BLaER1 (cell line): ENCODE measurements at regions not wholly inside any gene's neighbourhood (a gene's known extent, or its start where the extent isn't known, plus 50 kb on each side); places are given as distances from the start of the nearest gene placed in this dataset.

Source experiments
- H3K27ac ChIP-seq: shearing (Covaris generic); formaldehyde crosslinking; 2 replicates; pipeline ENCODE4 v1.8.1; 2022
- H3K27me3 ChIP-seq: shearing (Covaris generic); formaldehyde crosslinking; 2 replicates; pipeline ENCODE4 v1.8.1; 2022
- H3K36me3 ChIP-seq: shearing (Covaris generic); formaldehyde crosslinking; 2 replicates; pipeline ENCODE4 v1.8.1; 2022
- H3K4me1 ChIP-seq: shearing (Covaris generic); formaldehyde crosslinking; 2 replicates; pipeline ENCODE4 v1.8.1; 2022
- H3K4me2 ChIP-seq: shearing (Covaris generic); formaldehyde crosslinking; 2 replicates; pipeline ENCODE4 v1.8.1; 2022
- H3K4me3 ChIP-seq: shearing (Covaris generic); formaldehyde crosslinking; 2 replicates; pipeline ENCODE4 v1.8.1; 2022
- H3K9ac ChIP-seq: shearing (Covaris generic); formaldehyde crosslinking; 2 replicates; pipeline ENCODE4 v1.8.1; 2022
- H3K9me3 ChIP-seq: shearing (Covaris generic); formaldehyde crosslinking; 2 replicates; pipeline ENCODE4 v1.8.1; 2022
- H4K20me1 ChIP-seq: shearing (Covaris generic); formaldehyde crosslinking; 2 replicates; pipeline ENCODE4 v1.8.1; 2022
- Cebpa-rat ChIP-seq: shearing (Covaris generic); IDR thresholded peaks from 2 replicates; pipeline ENCODE4 v1.8.1; 2022

DNA sequence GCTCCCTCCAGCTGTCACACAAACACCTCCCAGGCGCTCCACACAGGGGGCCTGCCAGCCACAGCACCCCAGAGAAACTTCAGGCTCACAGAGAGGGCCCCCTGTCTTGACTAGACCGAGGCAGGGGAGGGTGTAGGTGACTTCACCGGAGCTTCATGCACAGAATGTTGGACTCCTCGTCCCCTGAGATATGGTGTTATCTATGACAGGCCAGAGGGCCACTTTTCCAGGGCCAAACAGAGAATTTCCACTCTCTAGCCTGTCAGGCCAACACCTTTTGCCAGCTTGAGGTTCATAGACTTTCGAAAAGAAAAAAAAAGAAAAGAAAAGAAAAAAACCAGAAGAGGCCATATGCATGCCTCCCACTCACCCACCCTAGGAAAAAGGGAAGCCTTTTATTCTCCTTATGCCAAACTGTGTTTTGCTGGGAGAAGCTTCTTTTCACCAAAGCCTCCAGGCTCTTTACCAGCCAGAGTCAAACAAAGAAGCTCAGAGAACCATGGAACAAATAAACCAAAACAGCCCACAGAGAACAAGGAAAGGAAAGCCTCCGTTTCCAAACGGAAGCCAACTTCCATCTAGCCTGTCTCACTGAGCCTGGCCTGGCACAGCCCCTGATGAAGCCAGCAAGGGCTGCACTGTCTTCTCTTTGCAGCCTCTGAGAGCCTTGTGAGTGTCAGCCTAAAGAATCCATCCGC is 313.2 kb upstream of the JARID2 start:
- no peak overlapping the region for H3K9ac ChIP-seq
- TF ChIP-seq Cebpa-rat, result no peak
- peaks cover 8% of the 10 kb centered on the region; the same call in 1 of the 2 replicates for H3K9me3 ChIP-seq
- H3K4me2 ChIP-seq, result no peak overlapping the region
- H3K4me3 ChIP-seq, result no peak overlapping the region
- no peaks in the 10 kb centered on the region for H3K27me3 ChIP-seq
- no peaks in the 10 kb centered on the region for H3K36me3 ChIP-seq
- no peak overlapping the region for H3K27ac ChIP-seq
- no peaks in the 10 kb centered on the region for H4K20me1 ChIP-seq
- H3K4me1 ChIP-seq, result no peaks in the 10 kb centered on the region

DNA sequence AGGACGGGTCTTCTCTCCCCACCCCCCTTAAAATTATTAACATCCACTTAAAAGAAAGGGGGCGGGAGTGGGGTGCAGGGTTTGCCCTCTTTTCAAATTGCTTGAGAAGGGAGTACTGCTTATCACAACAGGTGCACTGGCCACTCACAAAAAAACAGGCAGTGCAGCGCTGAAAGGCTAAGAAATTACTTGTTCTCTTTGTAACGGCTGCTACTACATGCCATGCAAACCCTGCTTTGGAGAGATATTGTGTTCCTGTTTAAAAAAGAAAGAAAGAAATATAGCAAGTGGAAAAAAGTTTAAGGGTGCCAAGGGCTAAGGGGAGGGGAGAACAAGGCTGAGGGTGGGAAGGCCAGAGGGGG is 312.7 kb upstream of the JARID2 start:
- no peak overlapping the region for H3K9ac ChIP-seq
- no peak overlapping the region for H3K27ac ChIP-seq
- no peak overlapping the region for H3K4me3 ChIP-seq
- no peaks in the 10 kb centered on the region for H4K20me1 ChIP-seq
- H3K4me1 ChIP-seq, result no peaks in the 10 kb centered on the region
- TF ChIP-seq Cebpa-rat, result no peak
- no peaks in the 10 kb centered on the region for H3K27me3 ChIP-seq
- H3K36me3 ChIP-seq, result no peaks in the 10 kb centered on the region
- no peak overlapping the region for H3K4me2 ChIP-seq
- peaks cover 8% of the 10 kb centered on the region; the same call in 1 of the 2 replicates for H3K9me3 ChIP-seq

DNA sequence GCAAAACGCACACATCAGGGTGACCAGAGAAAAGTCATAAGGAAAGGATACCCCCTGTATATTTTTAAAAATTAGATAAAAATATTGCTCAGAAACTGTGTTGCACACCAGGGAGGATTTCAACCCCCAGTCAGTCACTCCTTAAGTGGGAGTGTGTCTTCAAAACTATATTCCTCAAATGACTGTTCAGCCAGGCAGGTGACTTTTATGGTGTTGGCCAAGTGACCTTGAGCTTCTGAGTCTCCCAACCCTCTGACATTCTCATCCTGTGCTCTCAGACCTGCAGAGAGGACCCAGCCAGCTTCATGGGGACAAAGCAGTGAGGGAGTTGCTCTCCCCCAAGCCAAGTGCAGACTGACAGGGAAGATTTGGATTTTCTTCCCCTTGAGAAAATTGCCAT is 311.9 kb upstream of the JARID2 start:
- Histone ChIP-seq H3K27ac (no peak overlapping the region), H3K4me2 (no peak overlapping the region), H3K27me3 (no peaks in the 10 kb centered on the region), H3K9me3 (peaks cover 8% of the 10 kb centered on the region; the same call in 1 of the 2 replicates), H3K4me1 (no peaks in the 10 kb centered on the region), H3K4me3 (no peak overlapping the region), H3K36me3 (no peaks in the 10 kb centered on the region), H3K9ac (no peak overlapping the region), H4K20me1 (no peaks in the 10 kb centered on the region)
- no peak for TF ChIP-seq Cebpa-rat

DNA sequence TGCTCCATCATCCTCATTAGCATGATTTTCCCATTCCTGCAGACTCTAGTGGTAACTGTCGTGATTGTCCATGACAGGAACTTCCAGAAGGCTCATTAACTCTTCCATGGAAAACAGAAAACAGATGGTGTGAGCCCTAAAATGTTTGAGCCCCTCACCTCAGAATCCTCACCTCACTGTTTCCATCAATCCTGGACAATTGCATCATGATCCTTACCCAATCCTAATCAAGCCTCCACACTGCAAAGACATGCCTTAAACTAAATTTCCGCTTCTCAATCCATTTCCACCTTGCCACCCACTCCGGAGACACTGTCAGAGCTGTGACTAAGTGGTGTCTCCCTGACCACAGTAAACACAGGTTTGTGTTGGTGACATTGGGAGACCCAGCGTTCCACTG is 311.0 kb upstream of the JARID2 start:
- H4K20me1 ChIP-seq, result no peaks in the 10 kb centered on the region
- no peak overlapping the region for H3K27ac ChIP-seq
- H3K9ac ChIP-seq, result no peak overlapping the region
- no peak overlapping the region for H3K4me2 ChIP-seq
- H3K4me3 ChIP-seq, result no peak overlapping the region
- no peaks in the 10 kb centered on the region for H3K4me1 ChIP-seq
- H3K9me3 ChIP-seq, result 0 out of 2 replicates have a peak, but pooled peaks cover 4% of the 10 kb centered on the region
- no peak for TF ChIP-seq Cebpa-rat
- H3K36me3 ChIP-seq, result no peaks in the 10 kb centered on the region
- H3K27me3 ChIP-seq, result no peaks in the 10 kb centered on the region

DNA sequence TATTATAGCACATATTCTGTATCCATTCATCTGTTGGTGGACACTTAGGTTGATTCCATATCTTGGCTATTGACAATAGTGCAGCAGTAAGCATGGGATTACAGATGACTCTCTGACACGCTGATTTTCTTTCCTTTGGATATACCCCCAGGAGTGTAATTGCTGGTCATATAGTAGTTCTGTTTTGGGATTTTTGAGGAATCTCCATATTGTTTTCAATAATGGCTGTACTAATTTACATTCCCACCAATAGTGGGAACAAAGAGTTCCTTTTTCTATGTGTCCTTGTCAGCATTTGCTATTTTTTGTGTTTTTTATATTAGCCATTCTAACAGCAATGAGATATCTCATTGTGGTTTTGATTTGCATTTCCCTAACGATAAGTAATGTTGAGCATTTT is 309.0 kb upstream of the JARID2 start:
- H3K4me2 ChIP-seq, result no peak overlapping the region
- no peak overlapping the region for H3K9ac ChIP-seq
- no peak overlapping the region for H3K4me3 ChIP-seq
- no peak for TF ChIP-seq Cebpa-rat
- H3K4me1 ChIP-seq, result no peaks in the 10 kb centered on the region
- H4K20me1 ChIP-seq, result no peaks in the 10 kb centered on the region
- H3K27me3 ChIP-seq, result no peaks in the 10 kb centered on the region
- no peaks in the 10 kb centered on the region for H3K36me3 ChIP-seq
- H3K9me3 ChIP-seq, result no peaks in the 10 kb centered on the region
- no peak overlapping the region for H3K27ac ChIP-seq

DNA sequence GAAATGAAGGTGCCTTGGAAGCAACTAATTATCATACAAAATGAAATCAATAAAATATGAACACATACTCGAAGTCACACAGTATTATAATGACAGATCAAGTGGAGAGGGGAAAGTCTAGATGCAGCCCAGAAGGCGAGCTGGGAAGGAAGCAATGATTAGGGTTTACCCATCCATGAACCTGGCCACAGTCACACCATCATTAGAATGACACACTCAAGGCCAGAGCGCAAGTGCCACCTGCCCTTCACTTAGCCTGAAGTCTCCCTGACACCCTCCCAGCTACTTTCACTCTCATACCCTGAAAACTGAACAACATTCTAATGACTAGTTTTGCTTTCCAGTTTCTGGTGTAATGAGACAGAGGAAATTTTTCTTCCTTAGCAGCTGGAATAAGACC is 302.8 kb upstream of the JARID2 start:
- no peaks in the 10 kb centered on the region; the same call in 1 of the 2 replicates for H3K4me1 ChIP-seq

DNA sequence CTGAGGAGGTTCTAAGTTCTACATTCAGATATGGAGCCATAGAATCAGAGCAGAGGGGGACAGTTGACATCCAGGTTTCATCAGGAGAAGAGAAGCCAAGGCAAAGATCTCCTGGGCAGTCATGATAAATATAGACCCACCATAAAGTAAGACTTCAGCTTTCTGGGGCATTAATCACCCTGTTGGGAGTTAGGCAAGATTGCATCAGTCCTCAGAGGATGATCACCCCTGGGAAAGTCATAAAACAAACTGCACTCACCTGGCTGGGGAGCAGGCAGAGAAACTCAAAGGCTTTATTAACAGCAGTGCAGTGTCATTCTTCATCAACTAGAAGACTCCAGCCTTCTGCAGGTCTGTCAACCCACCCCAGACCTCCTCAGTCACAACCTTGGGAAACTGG is 301.3 kb upstream of the JARID2 start:
- Histone ChIP-seq H3K4me1 (no peaks in the 10 kb centered on the region; the same call in 1 of the 2 replicates), H4K20me1 (no peaks in the 10 kb centered on the region), H3K4me3 (no peak overlapping the region), H3K27ac (no peak overlapping the region), H3K36me3 (no peaks in the 10 kb centered on the region), H3K27me3 (no peaks in the 10 kb centered on the region), H3K9me3 (no peaks in the 10 kb centered on the region), H3K4me2 (no peak overlapping the region), H3K9ac (no peak overlapping the region)
- no peak for TF ChIP-seq Cebpa-rat

More for the DNA sequence above, 302.8 kb upstream of the JARID2 start:
- Histone ChIP-seq H3K36me3 (no peaks in the 10 kb centered on the region), H4K20me1 (no peaks in the 10 kb centered on the region), H3K27me3 (no peaks in the 10 kb centered on the region), H3K4me3 (no peak overlapping the region), H3K9ac (no peak overlapping the region), H3K9me3 (no peaks in the 10 kb centered on the region), H3K27ac (no peak overlapping the region), H3K4me2 (no peak overlapping the region)
- TF ChIP-seq Cebpa-rat, result no peak

DNA sequence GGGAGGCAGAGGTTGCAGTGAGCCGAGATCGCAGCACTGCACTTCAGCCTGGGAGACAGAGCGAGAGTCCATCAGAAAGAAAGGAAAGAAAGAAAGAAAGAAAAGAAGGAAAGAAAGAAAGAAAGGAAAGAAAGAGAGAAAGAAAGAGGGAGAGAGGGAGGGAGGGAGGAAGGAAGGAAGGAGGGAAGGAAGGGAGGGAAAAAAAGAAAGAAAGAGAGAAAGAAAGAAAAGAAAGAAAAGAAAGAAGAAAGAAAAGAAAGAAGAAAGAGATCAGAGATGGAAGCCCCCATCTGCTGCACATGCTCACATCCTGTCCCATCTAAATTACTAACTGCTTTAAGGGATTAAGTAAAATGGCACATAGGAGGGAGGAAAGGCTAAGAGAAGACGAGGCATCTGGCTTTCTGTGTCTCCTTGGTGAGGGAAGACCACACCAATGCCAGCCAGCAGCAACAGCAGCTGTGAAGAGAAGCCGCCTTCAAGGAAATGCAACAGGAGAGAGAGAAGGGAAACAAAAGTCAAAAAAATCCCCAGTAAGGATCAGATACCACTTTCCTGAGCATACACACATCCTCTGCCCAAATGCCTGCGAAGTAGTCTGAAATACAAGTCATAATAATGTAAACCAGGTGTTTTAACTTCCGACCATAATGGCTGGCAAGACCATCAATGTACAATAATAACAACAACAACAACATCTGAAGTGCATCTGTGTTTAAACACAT is 300.2 kb upstream of the JARID2 start:
- Histone ChIP-seq H3K4me3 (no peak overlapping the region), H3K9me3 (no peaks in the 10 kb centered on the region), H3K9ac (no peak overlapping the region), H3K36me3 (no peaks in the 10 kb centered on the region), H3K4me1 (no peaks in the 10 kb centered on the region; the same call in 1 of the 2 replicates), H3K27me3 (no peaks in the 10 kb centered on the region), H3K27ac (no peak overlapping the region), H4K20me1 (no peaks in the 10 kb centered on the region), H3K4me2 (no peak overlapping the region)
- TF ChIP-seq Cebpa-rat, result no peak

DNA sequence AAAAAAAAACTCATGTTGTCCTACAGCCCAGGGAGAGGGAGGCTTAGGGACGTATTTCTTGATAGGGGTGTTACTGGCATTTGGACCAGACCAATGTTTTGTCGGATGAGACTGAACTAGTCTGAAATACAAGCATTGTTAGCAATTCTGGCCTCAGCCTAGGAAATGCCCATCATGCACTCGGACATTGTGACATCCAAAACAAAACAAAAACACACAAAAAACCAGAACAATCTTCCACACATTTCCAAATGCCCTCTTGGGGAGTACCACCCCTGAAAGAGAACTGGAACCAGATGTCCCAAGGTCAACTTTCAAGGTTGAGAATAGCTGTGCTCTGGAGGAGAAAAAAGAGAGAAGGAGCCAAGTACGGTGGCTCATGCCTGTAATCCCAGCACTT is 299.1 kb upstream of the JARID2 start:
- H3K9ac ChIP-seq, result no peak overlapping the region
- no peaks in the 10 kb centered on the region; the same call in 1 of the 2 replicates for H3K4me1 ChIP-seq
- no peak overlapping the region for H3K27ac ChIP-seq
- H4K20me1 ChIP-seq, result no peaks in the 10 kb centered on the region
- no peaks in the 10 kb centered on the region for H3K27me3 ChIP-seq
- no peak overlapping the region for H3K4me2 ChIP-seq
- TF ChIP-seq Cebpa-rat, result no peak
- H3K36me3 ChIP-seq, result no peaks in the 10 kb centered on the region
- no peaks in the 10 kb centered on the region for H3K9me3 ChIP-seq
- H3K4me3 ChIP-seq, result no peak overlapping the region

DNA sequence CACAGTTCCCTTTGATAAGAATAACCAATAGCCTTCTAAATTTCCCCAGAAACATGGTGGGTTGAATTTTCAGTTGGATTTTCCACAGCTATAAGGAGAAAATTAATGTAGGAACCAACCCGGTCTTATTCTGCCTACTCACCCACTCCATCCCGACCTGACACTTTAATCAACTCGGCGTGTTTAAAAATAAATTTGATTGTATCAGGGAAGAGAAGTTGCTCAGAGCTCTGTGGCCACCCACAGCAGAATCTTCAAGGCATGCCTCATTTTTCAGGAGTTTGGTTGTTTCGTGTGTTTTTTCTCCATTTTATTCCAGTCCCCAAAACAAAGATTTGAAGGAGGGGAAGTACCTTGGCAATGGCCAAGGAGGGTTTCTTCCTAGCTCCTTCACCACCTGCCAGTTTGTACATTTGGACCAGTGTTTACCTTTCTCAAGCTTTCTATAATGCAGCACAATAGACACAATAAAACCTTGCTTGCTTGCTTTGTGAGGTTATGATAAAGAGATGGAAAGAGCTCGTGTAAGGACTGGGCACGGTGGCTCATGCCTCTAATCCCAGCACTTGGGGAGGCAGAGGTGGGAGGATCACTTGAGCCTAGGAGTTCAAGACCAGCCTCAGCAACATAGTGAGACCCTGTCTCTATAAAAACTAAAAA is 297.2 kb upstream of the JARID2 start:
- no peaks in the 10 kb centered on the region for H3K27me3 ChIP-seq
- TF ChIP-seq Cebpa-rat, result no peak
- no peak overlapping the region for H3K4me3 ChIP-seq
- H3K36me3 ChIP-seq, result no peaks in the 10 kb centered on the region
- no peak overlapping the region for H3K9ac ChIP-seq
- no peak overlapping the region for H3K4me2 ChIP-seq
- H3K4me1 ChIP-seq, result peaks cover 3% of the 10 kb centered on the region
- H3K9me3 ChIP-seq, result no peaks in the 10 kb centered on the region
- H4K20me1 ChIP-seq, result no peaks in the 10 kb centered on the region
- no peak overlapping the region for H3K27ac ChIP-seq
